ENCODE measurements at regions not wholly inside any gene's neighbourhood (a gene's known extent, or its start where the extent isn't known, plus 50 kb on each side); places are given as distances from the start of the nearest gene placed in this dataset.

- H3K27me3 ChIP-seq (replicated peaks; ENCODE audit: insufficient read depth) = no peaks in the 10 kb centered on the region
- H3K27ac ChIP-seq = no peak overlapping the region
These were observed 486.2 kb downstream of the EPHA4 start for GRCh38 chr2:221085936-221086335.

GRCh38 chr2:221087779-221088178, 484.3 kb downstream of the EPHA4 start:
- no peak for DNase-seq (ENCODE audit: low spot score)
- intact Hi-C loops (cut with DNase I) = no loop called here

More at GRCh38 chr2:221085936-221086335, 486.2 kb downstream of the EPHA4 start:
- H3K4me3 ChIP-seq = no peak overlapping the region
- H3K9me3 ChIP-seq = no peaks in the 10 kb centered on the region
- TF ChIP-seq POLR2AphosphoS5 (IDR thresholded peaks at IDR 0.05) (no peak), POLR2A (IDR thresholded peaks at IDR 0.05) (no peak), CTCF (IDR thresholded peaks at IDR 0.05) (no peak)
- no peaks in the 10 kb centered on the region for H3K4me1 ChIP-seq (replicated peaks)
- no peak for DNase-seq (ENCODE audit: low spot score)
- no peaks in the 10 kb centered on the region for H3K36me3 ChIP-seq
- intact Hi-C loops (cut with DNase I) = no loop called here
- WGBS = 94% methylated on average over 1 of the region's 1 CpG

GRCh38 chr2:221088506-221088905, 483.6 kb downstream of the EPHA4 start:
- Histone ChIP-seq H3K9me3 (no peaks in the 10 kb centered on the region), H3K27ac (no peak overlapping the region), H3K36me3 (no peaks in the 10 kb centered on the region), H3K27me3 (replicated peaks; ENCODE audit: insufficient read depth) (no peaks in the 10 kb centered on the region), H3K4me3 (no peak overlapping the region), H3K4me1 (replicated peaks) (no peaks in the 10 kb centered on the region)
- WGBS = 82% methylated on average over 2 of the region's 2 CpGs
- no peak for DNase-seq (ENCODE audit: low spot score)
- TF ChIP-seq POLR2A (IDR thresholded peaks at IDR 0.05) = no peak
- TF ChIP-seq POLR2AphosphoS5 (IDR thresholded peaks at IDR 0.05) = no peak
- TF ChIP-seq CTCF (IDR thresholded peaks at IDR 0.05) = no peak
- intact Hi-C loops (cut with DNase I) = no loop called here

More at GRCh38 chr2:221087779-221088178, 484.3 kb downstream of the EPHA4 start:
- WGBS = 87% methylated on average over 7 of the region's 7 CpGs
- Histone ChIP-seq H3K36me3 (no peaks in the 10 kb centered on the region), H3K4me1 (replicated peaks) (no peaks in the 10 kb centered on the region), H3K9me3 (no peaks in the 10 kb centered on the region), H3K4me3 (no peak overlapping the region), H3K27ac (no peak overlapping the region), H3K27me3 (replicated peaks; ENCODE audit: insufficient read depth) (no peaks in the 10 kb centered on the region)
- no peak for TF ChIP-seq CTCF (IDR thresholded peaks at IDR 0.05)
- no peak for TF ChIP-seq POLR2AphosphoS5 (IDR thresholded peaks at IDR 0.05)
- no peak for TF ChIP-seq POLR2A (IDR thresholded peaks at IDR 0.05)

DNA sequence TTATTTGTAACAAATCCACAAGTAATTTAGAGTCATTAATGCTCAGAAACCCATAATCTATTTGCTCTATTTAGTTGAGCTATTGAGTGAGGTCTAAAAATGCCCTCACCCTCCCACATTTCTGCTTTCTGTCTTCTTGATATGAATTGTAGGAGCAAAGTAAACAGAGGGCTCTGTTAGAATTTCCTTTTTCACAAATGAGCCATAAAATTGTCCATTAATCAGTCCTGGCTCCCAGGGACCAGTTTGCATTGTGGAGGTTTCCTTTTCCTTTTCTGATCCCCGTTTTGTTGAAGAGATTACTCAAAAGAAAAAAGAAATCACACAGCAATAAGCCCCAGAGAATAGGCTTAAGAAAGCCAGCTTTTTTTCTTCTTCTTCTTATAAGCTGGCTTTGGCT, 476.7 kb downstream of the EPHA4 start:
- no peak for DNase-seq (ENCODE audit: low spot score)
- Histone ChIP-seq H3K27me3 (replicated peaks; ENCODE audit: insufficient read depth) (no peaks in the 10 kb centered on the region), H3K4me1 (replicated peaks) (no peaks in the 10 kb centered on the region), H3K27ac (no peak overlapping the region), H3K9me3 (no peaks in the 10 kb centered on the region), H3K36me3 (no peaks in the 10 kb centered on the region), H3K4me3 (no peak overlapping the region)
- intact Hi-C loops (cut with DNase I) = no loop called here
- TF ChIP-seq POLR2AphosphoS5 (IDR thresholded peaks at IDR 0.05) (no peak), CTCF (IDR thresholded peaks at IDR 0.05) (no peak), POLR2A (IDR thresholded peaks at IDR 0.05) (no peak)
- 7% methylated on average over 1 of the region's 1 CpG for WGBS

- Histone ChIP-seq H3K4me1 (replicated peaks) (no peaks in the 10 kb centered on the region), H3K27me3 (replicated peaks; ENCODE audit: insufficient read depth) (no peaks in the 10 kb centered on the region), H3K4me3 (no peak overlapping the region), H3K9me3 (no peaks in the 10 kb centered on the region), H3K36me3 (no peaks in the 10 kb centered on the region), H3K27ac (no peak overlapping the region)
- no peak for DNase-seq (ENCODE audit: low spot score)
- intact Hi-C loops (cut with DNase I) = no loop called here
- TF ChIP-seq POLR2A (IDR thresholded peaks at IDR 0.05) (no peak), CTCF (IDR thresholded peaks at IDR 0.05) (no peak), POLR2AphosphoS5 (IDR thresholded peaks at IDR 0.05) (no peak)
- WGBS = 48% methylated on average over 10 of the region's 10 CpGs
These were observed 475.2 kb downstream of the EPHA4 start for GRCh38 chr2:221096706-221097567.
